GM19395 (cell line): ENCODE measurements at regions not wholly inside any gene's neighbourhood (a gene's known extent, or its start where the extent isn't known, plus 50 kb on each side); places are given as distances from the start of the nearest gene placed in this dataset.
"Not testable (repeated sequence)": the region's sequence is repeated elsewhere in the genome, so short reads cannot be mapped to it uniquely, and the experiment has no call there.

Experiments
- ATAC-seq: cut with Tn5 transposase; IDR thresholded peaks from one replicate; pipeline ENCODE4 v1.9.1; 2021; ENCODE audit warnings: mild to moderate bottlenecking, moderate library complexity; ENCODE audit not compliant: unreplicated experiment

- no peak for ATAC-seq
These were observed 102.1 kb upstream of the WDR11 start for GRCh38 chr10:120749072-120749471.

DNA sequence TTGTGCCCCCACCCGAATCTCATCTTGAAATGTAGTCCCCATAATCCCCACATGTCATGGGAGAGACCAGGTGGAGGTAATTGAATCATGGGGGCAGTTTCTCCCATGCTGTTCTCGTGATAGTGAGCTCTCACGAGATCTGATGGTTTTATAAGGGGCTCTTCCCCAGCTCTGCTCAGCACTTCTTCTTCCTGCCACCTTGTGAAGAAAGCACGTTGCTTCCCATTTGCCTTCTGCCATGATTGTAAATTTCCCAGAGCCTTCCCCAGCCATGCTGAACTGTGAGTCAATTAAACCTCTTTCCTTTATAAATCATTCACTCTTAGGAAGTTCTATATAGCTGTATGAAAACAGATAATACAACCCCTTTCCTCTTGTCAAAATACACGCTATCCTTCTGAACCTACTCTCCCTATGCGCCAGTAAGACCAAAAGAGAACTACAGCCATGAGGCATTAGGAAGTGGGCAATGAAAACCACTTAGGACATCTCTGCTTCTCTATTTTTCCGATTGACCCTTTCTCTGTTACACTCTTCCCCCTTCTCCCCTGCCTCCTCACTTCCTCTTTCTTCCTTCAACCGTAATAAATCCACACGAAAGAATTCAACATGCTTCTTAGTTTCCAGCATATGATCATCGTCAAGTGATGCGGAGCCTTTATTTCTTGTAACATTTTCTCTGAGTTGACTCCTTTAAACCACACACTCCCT is 101.2 kb upstream of the WDR11 start:
- ATAC-seq = peak; percentile 50

DNA sequence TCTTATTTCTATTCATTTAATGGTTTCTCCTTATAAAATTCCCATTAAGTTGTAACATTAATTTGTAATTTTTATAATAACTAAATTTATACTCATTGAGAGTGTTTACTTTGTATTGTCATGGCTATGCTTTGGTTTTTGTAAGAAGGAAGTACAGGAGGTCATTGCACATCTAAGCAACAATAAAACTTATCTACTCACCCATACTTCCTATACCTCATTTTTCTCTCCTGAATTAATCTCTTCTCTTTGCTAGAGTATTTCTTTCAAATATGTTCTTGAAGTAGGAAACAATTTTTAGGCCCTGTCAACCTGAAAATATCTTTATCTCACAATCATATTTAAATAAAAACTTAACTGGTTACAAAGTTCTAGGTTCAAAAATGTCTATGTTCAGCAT is 95.4 kb upstream of the WDR11 start:
- ATAC-seq = no peak

DNA sequence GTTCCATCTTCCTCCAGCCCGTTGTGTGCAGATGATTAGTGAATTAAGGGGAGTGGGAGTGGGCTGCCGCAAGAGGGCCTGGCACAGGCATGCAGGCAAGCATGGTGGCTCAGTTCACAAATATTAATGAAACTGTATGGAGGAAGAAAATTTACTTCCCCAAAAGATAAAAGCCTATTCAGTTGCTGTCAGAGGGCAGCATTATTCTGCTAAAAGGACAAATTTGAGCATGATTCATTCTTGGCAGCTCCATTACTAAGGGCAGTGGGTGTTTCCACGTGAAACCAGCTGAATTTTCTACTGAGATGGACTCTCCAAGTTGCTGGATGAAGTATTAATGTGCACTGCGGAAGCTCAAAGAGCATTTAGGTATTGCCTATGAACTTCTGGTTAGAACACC is 90.9 kb upstream of the WDR11 start:
- ATAC-seq = no peak

GRCh38 chr10:120761951-120762350 is 89.2 kb upstream of the WDR11 start:
- ATAC-seq = no peak

GRCh38 chr10:120765226-120765803 is 85.8 kb upstream of the WDR11 start:
- ATAC-seq = no peak

DNA sequence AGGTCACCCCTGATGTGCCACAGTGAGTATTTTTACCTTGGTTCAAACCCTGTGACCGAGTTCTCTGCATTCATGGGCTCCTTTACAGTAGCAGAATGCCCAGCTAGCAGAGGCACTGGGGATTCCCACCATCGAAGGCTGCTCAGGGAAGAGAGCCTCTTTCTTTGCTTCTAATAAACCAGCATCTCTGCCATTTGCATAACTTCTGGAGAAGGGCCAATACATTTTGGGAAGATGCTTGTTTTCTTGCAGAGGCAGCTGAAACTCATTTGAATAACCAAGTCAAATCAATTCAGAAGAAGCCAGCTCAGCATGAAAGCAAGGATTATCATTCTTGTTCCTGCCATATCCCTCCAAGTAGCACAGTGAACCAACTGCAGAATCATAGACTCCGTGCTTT is 82.9 kb upstream of the WDR11 start:
- no peak for ATAC-seq

- ATAC-seq = no peak
These were observed 80.7 kb upstream of the WDR11 start for GRCh38 chr10:120770496-120770895.

GRCh38 chr10:120776442-120776841 is 74.7 kb upstream of the WDR11 start:
- no peak for ATAC-seq

DNA sequence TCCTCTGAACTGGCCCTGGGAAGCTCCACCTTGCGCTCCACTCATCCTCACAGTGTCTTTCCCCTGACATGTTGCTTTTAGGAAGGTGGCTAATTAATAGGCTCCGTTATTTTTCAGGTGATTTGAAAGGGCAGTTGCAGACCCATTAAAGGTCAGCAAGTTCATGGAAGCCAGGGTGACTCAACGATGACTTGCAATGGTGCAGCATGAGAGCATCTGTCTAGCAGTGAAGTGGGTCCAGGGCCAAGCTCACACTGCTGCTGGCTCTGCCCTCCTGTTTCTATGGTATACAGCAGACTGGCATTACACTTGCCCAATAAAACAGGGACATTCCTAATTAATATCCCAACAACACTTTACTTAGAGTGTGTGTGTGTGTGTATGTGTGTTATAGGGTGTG is 68.8 kb upstream of the WDR11 start:
- no peak for ATAC-seq

DNA sequence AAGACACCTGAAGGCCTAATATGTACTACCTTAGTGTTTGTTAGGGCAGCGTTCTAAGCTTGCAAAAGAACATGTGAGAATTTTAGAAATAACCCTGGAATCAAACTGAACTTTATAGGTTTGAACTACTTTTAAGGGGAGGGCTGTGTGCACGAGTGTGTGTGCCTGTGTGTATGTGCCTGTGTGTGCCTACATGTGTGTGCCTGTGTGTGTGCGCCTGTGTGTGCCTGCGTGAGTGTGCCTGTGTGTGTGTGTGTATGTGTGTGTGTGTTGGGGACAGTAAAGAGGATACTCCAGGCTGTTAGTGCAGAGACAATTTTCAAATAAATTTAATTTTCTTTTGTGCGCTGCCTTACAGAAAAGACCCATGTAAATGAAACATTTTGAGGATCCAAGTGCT is 68.1 kb upstream of the WDR11 start:
- ATAC-seq = no peak

DNA sequence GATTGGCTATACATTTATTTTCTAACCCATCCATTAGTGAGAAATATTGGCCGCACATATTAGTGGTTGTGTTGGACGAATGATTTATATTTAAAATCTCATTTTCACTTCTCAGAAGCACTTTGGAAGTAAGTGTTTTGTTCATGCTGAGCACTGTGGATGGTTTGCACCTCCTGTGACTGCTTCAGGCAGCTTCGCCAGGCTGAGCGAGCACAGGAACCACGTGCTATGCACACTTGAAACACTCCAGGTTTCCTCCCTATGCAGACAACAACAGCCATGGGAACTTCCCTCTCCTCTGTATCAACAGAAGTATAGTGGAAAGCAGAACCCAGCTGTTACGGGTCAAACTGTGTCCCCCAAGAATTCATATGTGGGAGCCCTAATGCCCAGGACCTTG is 67.3 kb upstream of the WDR11 start:
- ATAC-seq = no peak

- no peak for ATAC-seq
These were observed 62.4 kb upstream of the WDR11 start for GRCh38 chr10:120788771-120789170.

GRCh38 chr10:120789303-120790203 is 61.6 kb upstream of the WDR11 start:
- no peak for ATAC-seq

GRCh38 chr10:120791316-120791715 is 59.8 kb upstream of the WDR11 start:
- ATAC-seq = no peak

DNA sequence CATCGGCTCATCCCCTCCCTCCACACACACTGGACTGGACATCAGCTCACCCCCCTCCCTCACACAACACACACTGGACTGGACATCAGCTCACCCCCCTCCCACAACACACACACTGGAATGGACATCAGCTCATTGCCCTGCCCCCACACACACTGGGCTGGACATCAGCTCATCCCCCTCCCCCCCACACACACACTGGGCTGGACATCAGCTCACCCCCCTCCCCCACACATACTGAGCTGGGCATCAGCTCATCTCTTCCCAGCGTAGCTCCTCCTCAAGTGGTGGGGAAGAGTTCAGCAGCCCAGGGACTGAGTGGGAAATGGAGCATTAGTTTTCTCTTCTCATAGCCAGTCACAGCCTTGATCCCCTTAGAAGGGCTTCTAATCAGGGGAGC is 58.1 kb upstream of the WDR11 start:
- ATAC-seq = no peak

GRCh38 chr10:120794390-120794789 is 56.8 kb upstream of the WDR11 start:
- no peak for ATAC-seq

DNA sequence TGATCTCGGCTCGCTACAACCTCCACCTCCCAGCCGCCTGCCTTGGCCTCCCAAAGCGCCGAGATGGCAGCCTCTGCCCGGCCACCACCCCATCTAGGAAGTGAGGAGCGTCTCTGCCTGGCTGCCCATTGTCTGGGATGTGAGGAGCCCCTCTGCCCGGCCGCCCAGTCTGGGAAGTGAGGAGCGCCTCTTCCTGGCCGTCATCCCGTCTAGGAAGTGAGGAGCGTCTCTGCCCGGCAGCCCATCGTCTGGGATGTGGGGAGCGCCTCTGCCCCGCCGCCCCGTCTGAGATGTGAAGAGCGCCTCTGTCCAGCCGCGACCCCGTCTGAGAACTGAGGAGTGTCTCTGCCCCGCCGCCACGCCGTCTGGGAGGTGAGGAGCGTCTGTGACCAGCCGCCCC is 52.9 kb upstream of the WDR11 start:
- not testable (repeated sequence) for ATAC-seq

- ATAC-seq = no peak
These were observed 51.3 kb upstream of the WDR11 start for GRCh38 chr10:120799849-120800248.

GRCh38 chr10:120800528-120801323 is 50.4 kb upstream of the WDR11 start:
- ATAC-seq = no peak
